ENCODE measurements at regions not wholly inside any gene's neighbourhood (a gene's known extent, or its start where the extent isn't known, plus 50 kb on each side); places are given as distances from the start of the nearest gene placed in this dataset.
A peak's percentile ranks its signal among the peaks of the same experiment; 100 is the strongest.
"Not testable (repeated sequence)": the region's sequence is repeated elsewhere in the genome, so short reads cannot be mapped to it uniquely, and the experiment has no call there.

GRCh38 chr18:61676773-61677434 is 215.9 kb downstream of the RNF152 start:
- DNase-seq (ENCODE audit: low spot score): no peak

GRCh38 chr18:61669320-61669719 is 223.5 kb downstream of the RNF152 start:
- DNase-seq (ENCODE audit: low spot score): no peak

- DNase-seq (ENCODE audit: low spot score): no peak
Measured at GRCh38 chr18:61666876-61667590, 225.8 kb downstream of the RNF152 start.

GRCh38 chr18:61664419-61665084 is 228.3 kb downstream of the RNF152 start:
- no peak for DNase-seq (ENCODE audit: low spot score)

GRCh38 chr18:61662726-61663125 is 230.1 kb downstream of the RNF152 start:
- no peak for DNase-seq (ENCODE audit: low spot score)

- DNase-seq (ENCODE audit: low spot score): no peak
Measured at GRCh38 chr18:61658431-61658830, 234.4 kb downstream of the RNF152 start.

GRCh38 chr18:61657066-61657732 is 235.6 kb downstream of the RNF152 start:
- no peak for DNase-seq (ENCODE audit: low spot score)

- no peak for DNase-seq (ENCODE audit: low spot score)
Measured at GRCh38 chr18:61655630-61656029, 237.2 kb downstream of the RNF152 start.

- DNase-seq (ENCODE audit: low spot score): no peak
Measured at GRCh38 chr18:61653823-61654551, 238.8 kb downstream of the RNF152 start.

- no peak for DNase-seq (ENCODE audit: low spot score)
Measured at GRCh38 chr18:61651880-61652268, 240.9 kb downstream of the RNF152 start.

- DNase-seq (ENCODE audit: low spot score): no peak
Measured at GRCh38 chr18:61651145-61651879, 241.5 kb downstream of the RNF152 start.

- no peak for DNase-seq (ENCODE audit: low spot score)
Measured at GRCh38 chr18:61643884-61644647, 248.7 kb downstream of the RNF152 start.

- no peak for DNase-seq (ENCODE audit: low spot score)
Measured at GRCh38 chr18:61639886-61640285, 252.9 kb downstream of the RNF152 start.

GRCh38 chr18:61637905-61638595 is 254.8 kb downstream of the RNF152 start:
- no peak for DNase-seq (ENCODE audit: low spot score)

GRCh38 chr18:61637319-61637718 is 255.5 kb downstream of the RNF152 start:
- DNase-seq (ENCODE audit: low spot score): no peak

- peak; percentile 57 for DNase-seq (ENCODE audit: low spot score)
Measured at GRCh38 chr18:61635901-61636528, 256.8 kb downstream of the RNF152 start.

- DNase-seq (ENCODE audit: low spot score): no peak
Measured at GRCh38 chr18:61628085-61628484, 264.7 kb downstream of the RNF152 start.

GRCh38 chr18:61624631-61625030 is 268.2 kb downstream of the RNF152 start:
- not testable (repeated sequence) for DNase-seq (ENCODE audit: low spot score)

- no peak for DNase-seq (ENCODE audit: low spot score)
Measured at GRCh38 chr18:61619783-61620182, 273.0 kb downstream of the RNF152 start.
